Endodermal cell (in vitro differentiated cells): ENCODE measurements at regions not wholly inside any gene's neighbourhood (a gene's known extent, or its start where the extent isn't known, plus 50 kb on each side); places are given as distances from the start of the nearest gene placed in this dataset.

Experiments used
- DNase-seq: peaks from one replicate; pipeline ENCODE4 v3.0.0-alpha.2; 2017
- H3K27ac ChIP-seq: 2 replicates; pipeline ENCODE4 v1.5.1; 2013; ENCODE audit warnings: mild to moderate bottlenecking, low read depth, low read length, moderate library complexity
- H3K27me3 ChIP-seq: 2 replicates; pipeline ENCODE4 v1.6.1; 2013; ENCODE audit warnings: mild to moderate bottlenecking, low read length, moderate library complexity; ENCODE audit not compliant: insufficient read depth, control insufficient read depth, poor library complexity, severe bottlenecking
- H3K36me3 ChIP-seq: 2 replicates; pipeline ENCODE4 v1.7.0; 2013; ENCODE audit warnings: mild to moderate bottlenecking, low read length, moderate library complexity; ENCODE audit not compliant: control insufficient read depth, insufficient read depth
- H3K4me1 ChIP-seq: one replicate; pipeline ENCODE4 v1.7.0; 2013; ENCODE audit warnings: low read length; ENCODE audit not compliant: control insufficient read depth, insufficient read depth
- H3K4me3 ChIP-seq: 2 replicates; pipeline ENCODE4 v1.5.1; 2013; ENCODE audit warnings: mild to moderate bottlenecking, low read length, moderate library complexity
- H3K9ac ChIP-seq: 2 replicates; pipeline ENCODE4 v1.6.1; 2013; ENCODE audit warnings: mild to moderate bottlenecking, low read length, moderate library complexity; ENCODE audit not compliant: poor library complexity, severe bottlenecking; ENCODE audit errors: extremely low read depth
- H3K9me3 ChIP-seq: 2 replicates; pipeline ENCODE4 v1.6.1; 2013; ENCODE audit warnings: mild to moderate bottlenecking, low read length, moderate library complexity; ENCODE audit not compliant: control insufficient read depth
- H3K27ac Mint-ChIP-seq: 2 replicates; pipeline ENCODE4 v1.8.0; 2020; ENCODE audit warnings: mixed read lengths
- H3K27me3 Mint-ChIP-seq: 2 replicates; pipeline ENCODE4 v1.8.0; 2021; ENCODE audit warnings: mild to moderate bottlenecking, mixed read lengths; ENCODE audit not compliant: insufficient read depth
- H3K36me3 Mint-ChIP-seq: 2 replicates; pipeline ENCODE4 v1.8.0; 2020; ENCODE audit warnings: low read depth, mixed read lengths
- H3K4me1 Mint-ChIP-seq: 2 replicates; pipeline ENCODE4 v1.8.0; 2020; ENCODE audit warnings: mixed read lengths
- H3K4me3 Mint-ChIP-seq: 2 replicates; pipeline ENCODE4 v1.8.0; 2020; ENCODE audit warnings: mild to moderate bottlenecking, moderate library complexity, mixed read lengths
- H3K9me3 Mint-ChIP-seq: 2 replicates; pipeline ENCODE4 v1.8.0; 2020; ENCODE audit warnings: mild to moderate bottlenecking, mixed read lengths
- CTCF ChIP-seq: fragments of 200-600 bp; sonication (generic); conservative IDR thresholded peaks from 2 replicates; pipeline ENCODE4 v1.5.0; 2021; ENCODE audit warnings: antibody characterized with exemption, mild to moderate bottlenecking
- WGBS, 2 experiments: methylation state at CpG; one replicate each; pipeline versions ENCODE4 v1.1.5 to v1.1.7; 2013; ENCODE audit warnings: missing lambda C conversion rate in 2 of 2, mixed read lengths in 1 of 2; ENCODE audit not compliant: insufficient coverage in 1 of 2, insufficient read length in 1 of 2; 5-methylcytosine and 5-hydroxymethylcytosine counted together

GRCh38 chr11:70882716-70883085 is 369.7 kb downstream of the SHANK2 start:
- no peaks in the 10 kb centered on the region for H3K9me3 ChIP-seq
- no peak overlapping the region for H3K27ac ChIP-seq
- H3K4me3 ChIP-seq = no peak overlapping the region
- H3K27me3 ChIP-seq = no peaks in the 10 kb centered on the region
- TF ChIP-seq CTCF = no peak
- H3K36me3 ChIP-seq = no peaks in the 10 kb centered on the region
- 94 to 100% methylated on average over 1 to 9 of the region's 9 CpGs for WGBS, 2 experiments
- H3K4me1 Mint-ChIP-seq = no peaks in the 10 kb centered on the region
- H3K27ac Mint-ChIP-seq = no peak overlapping the region
- no peak for DNase-seq
- no peaks in the 10 kb centered on the region for H3K4me1 ChIP-seq
- H3K9ac ChIP-seq = no peak overlapping the region
- peaks cover 10% of the 10 kb centered on the region for H3K27me3 Mint-ChIP-seq
- H3K36me3 Mint-ChIP-seq = no peaks in the 10 kb centered on the region
- H3K4me3 Mint-ChIP-seq = no peak overlapping the region
- no peaks in the 10 kb centered on the region for H3K9me3 Mint-ChIP-seq

- no peaks in the 10 kb centered on the region for H3K36me3 ChIP-seq
- WGBS, 2 experiments = 93 to 100% methylated on average over 9 to 11 of the region's 11 CpGs
- TF ChIP-seq CTCF = no peak
- H3K9me3 ChIP-seq = no peaks in the 10 kb centered on the region
- Mint-ChIP-seq H3K36me3 (peaks cover 5% of the 10 kb centered on the region), H3K27ac (no peak overlapping the region), H3K4me1 (no peaks in the 10 kb centered on the region), H3K27me3 (peaks cover 10% of the 10 kb centered on the region), H3K4me3 (no peak overlapping the region), H3K9me3 (no peaks in the 10 kb centered on the region)
- no peaks in the 10 kb centered on the region for H3K27me3 ChIP-seq
- H3K4me1 ChIP-seq = no peaks in the 10 kb centered on the region
- no peak overlapping the region for H3K9ac ChIP-seq
- H3K4me3 ChIP-seq = no peak overlapping the region
- H3K27ac ChIP-seq = no peak overlapping the region
- no peak for DNase-seq
Measured at GRCh38 chr11:70883323-70883940, 368.9 kb downstream of the SHANK2 start.

- Histone ChIP-seq H3K36me3 (no peaks in the 10 kb centered on the region), H3K9ac (no peak overlapping the region), H3K4me3 (no peak overlapping the region), H3K27me3 (no peaks in the 10 kb centered on the region), H3K9me3 (no peaks in the 10 kb centered on the region), H3K27ac (no peak overlapping the region), H3K4me1 (no peaks in the 10 kb centered on the region)
- Mint-ChIP-seq H3K27me3 (peaks cover 4% of the 10 kb centered on the region), H3K4me1 (no peaks in the 10 kb centered on the region), H3K4me3 (no peak overlapping the region), H3K36me3 (peaks cover 10% of the 10 kb centered on the region), H3K9me3 (no peaks in the 10 kb centered on the region), H3K27ac (no peak overlapping the region)
- WGBS, 2 experiments = 90 to 93% methylated on average over 3 to 12 of the region's 12 CpGs
- no peak for DNase-seq
- no peak for TF ChIP-seq CTCF
Measured at GRCh38 chr11:70883973-70884623, 368.3 kb downstream of the SHANK2 start.
